ENCODE measurements at regions not wholly inside any gene's neighbourhood (a gene's known extent, or its start where the extent isn't known, plus 50 kb on each side); places are given as distances from the start of the nearest gene placed in this dataset.

GRCh38 chr5:77832166-77832770 is 56.1 kb upstream of the TBCA start:
- peaks cover 34% of the 10 kb centered on the region for H3K27me3 Mint-ChIP-seq (ENCODE audit: insufficient read depth)
- H3K4me1 Mint-ChIP-seq (ENCODE audit: low read depth), result no peaks in the 10 kb centered on the region
- no peaks in the 10 kb centered on the region for H3K9me3 Mint-ChIP-seq
- H3K36me3 Mint-ChIP-seq (ENCODE audit: low read depth), result no peaks in the 10 kb centered on the region
- no peak for DNase-seq
- H3K27ac Mint-ChIP-seq, result no peak overlapping the region
- no peak overlapping the region for H3K4me3 Mint-ChIP-seq
- TF ChIP-seq, protein P1, sequence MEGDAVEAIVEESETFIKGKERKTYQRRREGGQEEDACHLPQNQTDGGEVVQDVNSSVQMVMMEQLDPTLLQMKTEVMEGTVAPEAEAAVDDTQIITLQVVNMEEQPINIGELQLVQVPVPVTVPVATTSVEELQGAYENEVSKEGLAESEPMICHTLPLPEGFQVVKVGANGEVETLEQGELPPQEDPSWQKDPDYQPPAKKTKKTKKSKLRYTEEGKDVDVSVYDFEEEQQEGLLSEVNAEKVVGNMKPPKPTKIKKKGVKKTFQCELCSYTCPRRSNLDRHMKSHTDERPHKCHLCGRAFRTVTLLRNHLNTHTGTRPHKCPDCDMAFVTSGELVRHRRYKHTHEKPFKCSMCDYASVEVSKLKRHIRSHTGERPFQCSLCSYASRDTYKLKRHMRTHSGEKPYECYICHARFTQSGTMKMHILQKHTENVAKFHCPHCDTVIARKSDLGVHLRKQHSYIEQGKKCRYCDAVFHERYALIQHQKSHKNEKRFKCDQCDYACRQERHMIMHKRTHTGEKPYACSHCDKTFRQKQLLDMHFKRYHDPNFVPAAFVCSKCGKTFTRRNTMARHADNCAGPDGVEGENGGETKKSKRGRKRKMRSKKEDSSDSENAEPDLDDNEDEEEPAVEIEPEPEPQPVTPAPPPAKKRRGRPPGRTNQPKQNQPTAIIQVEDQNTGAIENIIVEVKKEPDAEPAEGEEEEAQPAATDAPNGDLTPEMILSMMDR (IDR thresholded peaks at IDR 0.05), result no peak

- Mint-ChIP-seq H3K4me3 (no peak overlapping the region), H3K36me3 (ENCODE audit: low read depth) (no peaks in the 10 kb centered on the region), H3K27me3 (ENCODE audit: insufficient read depth) (peaks cover 28% of the 10 kb centered on the region), H3K27ac (no peak overlapping the region), H3K9me3 (no peaks in the 10 kb centered on the region), H3K4me1 (ENCODE audit: low read depth) (no peaks in the 10 kb centered on the region)
- DNase-seq, result no peak
- TF ChIP-seq, protein P1 (IDR thresholded peaks at IDR 0.05), result peak; percentile 67
Observed at GRCh38 chr5:77828445-77828844, 52.3 kb upstream of the TBCA start.

All from HFFc6 (cell line).